ENCODE measurements at regions not wholly inside any gene's neighbourhood (a gene's known extent, or its start where the extent isn't known, plus 50 kb on each side); places are given as distances from the start of the nearest gene placed in this dataset.
"Not testable (repeated sequence)": the region's sequence is repeated elsewhere in the genome, so short reads cannot be mapped to it uniquely, and the experiment has no call there.

DNA sequence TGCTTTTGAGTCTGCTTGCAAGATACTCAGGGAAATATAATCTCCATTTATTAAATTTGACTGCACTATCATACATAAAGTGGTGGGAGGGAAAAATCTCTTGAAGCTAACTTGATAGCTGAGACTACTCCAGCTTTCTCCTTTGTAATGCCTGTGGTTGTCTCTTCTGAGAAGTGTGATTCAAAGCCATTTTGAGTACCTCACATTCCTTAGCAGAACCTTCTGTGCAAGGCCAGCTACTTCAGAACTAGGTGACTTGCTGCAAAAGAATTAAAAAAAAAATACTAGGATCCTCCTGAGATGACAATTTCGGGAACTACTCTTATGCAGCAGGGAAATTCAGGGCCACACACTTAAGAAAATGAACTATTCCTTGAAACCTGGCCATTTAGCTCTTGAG is 294.8 kb downstream of the MDFIC start:
- FAIRE-seq: no peak
- DNase-seq (ENCODE audit: insufficient read length, low spot score): no peak
- TF ChIP-seq, protein P1, sequence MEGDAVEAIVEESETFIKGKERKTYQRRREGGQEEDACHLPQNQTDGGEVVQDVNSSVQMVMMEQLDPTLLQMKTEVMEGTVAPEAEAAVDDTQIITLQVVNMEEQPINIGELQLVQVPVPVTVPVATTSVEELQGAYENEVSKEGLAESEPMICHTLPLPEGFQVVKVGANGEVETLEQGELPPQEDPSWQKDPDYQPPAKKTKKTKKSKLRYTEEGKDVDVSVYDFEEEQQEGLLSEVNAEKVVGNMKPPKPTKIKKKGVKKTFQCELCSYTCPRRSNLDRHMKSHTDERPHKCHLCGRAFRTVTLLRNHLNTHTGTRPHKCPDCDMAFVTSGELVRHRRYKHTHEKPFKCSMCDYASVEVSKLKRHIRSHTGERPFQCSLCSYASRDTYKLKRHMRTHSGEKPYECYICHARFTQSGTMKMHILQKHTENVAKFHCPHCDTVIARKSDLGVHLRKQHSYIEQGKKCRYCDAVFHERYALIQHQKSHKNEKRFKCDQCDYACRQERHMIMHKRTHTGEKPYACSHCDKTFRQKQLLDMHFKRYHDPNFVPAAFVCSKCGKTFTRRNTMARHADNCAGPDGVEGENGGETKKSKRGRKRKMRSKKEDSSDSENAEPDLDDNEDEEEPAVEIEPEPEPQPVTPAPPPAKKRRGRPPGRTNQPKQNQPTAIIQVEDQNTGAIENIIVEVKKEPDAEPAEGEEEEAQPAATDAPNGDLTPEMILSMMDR (IDR thresholded peaks at IDR 0.05; ENCODE audit: insufficient read depth, missing control alignments): no peak

DNA sequence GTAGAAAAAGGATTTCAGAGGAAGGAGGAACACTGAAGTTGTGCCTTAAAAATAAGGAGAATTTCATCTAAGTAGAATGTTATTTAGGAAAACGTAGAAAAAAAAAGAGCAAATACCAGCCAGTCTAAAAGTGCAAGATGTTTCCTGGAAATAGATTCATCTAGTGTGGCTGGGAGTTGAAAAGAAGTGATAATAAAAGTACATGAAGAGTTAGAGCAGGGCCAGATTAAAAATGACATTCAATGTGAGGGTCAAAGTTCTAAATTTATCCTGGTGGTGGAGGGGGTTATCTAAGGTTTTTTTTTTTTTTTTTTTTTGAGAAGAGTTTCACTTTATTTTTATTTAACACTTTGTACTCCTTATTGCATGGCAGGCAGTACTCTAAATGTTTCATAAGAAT is 289.3 kb downstream of the MDFIC start:
- DNase-seq (ENCODE audit: insufficient read length, low spot score) (no peak), FAIRE-seq (no peak)
- TF ChIP-seq, protein P1 (IDR thresholded peaks at IDR 0.05; ENCODE audit: insufficient read depth, missing control alignments): no peak

DNA sequence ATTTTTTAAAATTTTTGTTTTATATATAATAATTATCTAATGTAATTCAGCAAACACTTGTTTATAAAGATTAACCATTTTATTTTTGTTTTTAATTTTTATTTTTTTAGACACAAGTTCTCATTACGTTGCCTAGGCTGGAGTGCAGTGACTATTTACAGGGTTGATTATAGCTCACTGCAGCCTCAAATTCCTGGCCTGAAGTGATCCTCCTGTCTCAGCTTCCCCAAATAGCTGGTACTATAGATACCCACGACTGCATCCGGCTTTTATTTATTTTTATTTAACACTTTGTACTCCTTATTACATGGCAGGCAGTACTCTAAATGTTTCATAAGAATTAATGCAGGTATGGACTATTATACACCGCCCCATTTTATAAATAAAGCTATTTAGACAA is 288.7 kb downstream of the MDFIC start:
- FAIRE-seq: no peak
- TF ChIP-seq, protein P1 (IDR thresholded peaks at IDR 0.05; ENCODE audit: insufficient read depth, missing control alignments): no peak

DNA sequence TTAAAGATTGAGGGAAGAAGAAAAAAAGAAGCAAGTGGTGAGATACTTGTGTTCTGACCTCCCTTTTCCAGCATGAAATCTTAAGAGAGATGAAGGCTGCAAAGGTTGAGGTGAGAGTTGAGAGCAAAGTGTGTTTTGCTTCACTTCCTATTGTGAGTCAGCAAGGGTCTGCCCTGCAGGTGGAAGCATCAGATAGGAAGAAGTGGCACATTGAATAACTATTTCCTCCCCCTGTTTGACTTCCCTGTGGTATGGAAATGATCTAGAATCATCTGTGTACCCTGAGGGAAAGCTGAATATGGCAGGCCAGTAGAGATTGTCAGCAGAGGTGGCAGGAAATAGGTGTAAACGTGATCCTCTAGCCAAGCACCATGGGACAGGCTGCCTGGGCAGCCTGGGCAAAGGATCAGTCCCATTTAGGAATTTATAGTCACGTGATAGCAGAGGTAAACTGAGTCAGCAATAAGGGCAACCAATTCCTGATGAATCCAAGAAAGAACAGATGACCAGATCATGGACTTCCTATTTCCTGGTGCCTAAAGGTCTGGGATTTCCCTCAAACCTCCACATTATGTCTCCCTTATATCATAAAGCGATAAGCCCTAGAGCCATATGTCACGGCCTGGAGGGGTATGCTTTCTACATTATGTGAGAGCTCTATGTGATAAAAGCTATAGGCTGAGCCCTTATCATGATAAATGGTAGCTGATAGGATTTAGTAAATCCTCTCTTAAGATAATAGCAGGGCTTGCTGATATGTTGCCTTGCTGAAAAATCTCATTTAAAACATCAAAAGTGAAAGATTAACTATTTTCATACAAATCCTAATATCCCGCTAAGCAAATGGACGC is 287.0 kb downstream of the MDFIC start:
- no peak for DNase-seq (ENCODE audit: insufficient read length, low spot score)

More for the DNA sequence above, 288.7 kb downstream of the MDFIC start:
- DNase-seq (ENCODE audit: insufficient read length, low spot score): no peak

DNA sequence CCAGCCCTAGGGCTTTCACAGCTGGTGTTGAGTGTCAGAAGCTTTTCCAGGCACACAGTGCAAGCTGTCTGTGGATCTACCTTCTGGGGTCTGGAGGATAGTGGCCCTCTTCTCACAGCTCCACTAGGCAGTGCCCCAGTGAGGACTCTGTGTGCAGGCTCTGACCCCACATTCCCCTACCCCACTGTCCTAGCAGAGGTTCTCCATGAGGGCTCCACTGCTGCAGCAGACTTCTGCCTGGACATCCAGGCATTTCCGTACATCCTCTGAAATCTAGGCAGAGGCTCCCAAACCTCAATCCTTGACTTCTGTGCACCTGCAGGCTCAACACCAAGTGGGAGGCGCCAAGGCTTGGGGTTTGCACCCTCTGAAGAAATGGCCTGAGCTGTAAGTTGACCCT is 284.5 kb downstream of the MDFIC start:
- FAIRE-seq; DNase-seq (ENCODE audit: insufficient read length, low spot score): not testable (repeated sequence)

More for the DNA sequence above, 287.0 kb downstream of the MDFIC start:
- peak; percentile 97 for FAIRE-seq
- TF ChIP-seq, protein P1 (IDR thresholded peaks at IDR 0.05; ENCODE audit: insufficient read depth, missing control alignments): no peak

DNA sequence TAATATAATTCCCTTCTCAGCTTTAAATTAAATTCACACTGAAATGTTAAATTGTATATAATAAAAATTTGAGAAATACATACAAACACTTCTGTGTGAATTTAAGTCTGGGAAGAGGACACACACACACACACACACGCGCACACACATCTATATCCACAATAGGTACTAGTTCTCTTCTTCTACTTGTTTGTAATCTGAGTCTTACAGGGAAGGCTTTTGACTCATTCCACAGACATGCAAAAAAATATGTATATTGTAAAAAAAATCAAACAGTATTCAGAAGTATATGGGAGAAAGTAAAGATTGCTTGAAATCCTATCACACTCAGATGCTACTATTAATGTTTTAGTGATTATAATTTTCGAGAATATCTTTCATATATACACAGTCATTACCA is 276.2 kb downstream of the MDFIC start:
- TF ChIP-seq, protein P1 (IDR thresholded peaks at IDR 0.05; ENCODE audit: insufficient read depth, missing control alignments): no peak
- FAIRE-seq (no peak), DNase-seq (ENCODE audit: insufficient read length, low spot score) (no peak)

DNA sequence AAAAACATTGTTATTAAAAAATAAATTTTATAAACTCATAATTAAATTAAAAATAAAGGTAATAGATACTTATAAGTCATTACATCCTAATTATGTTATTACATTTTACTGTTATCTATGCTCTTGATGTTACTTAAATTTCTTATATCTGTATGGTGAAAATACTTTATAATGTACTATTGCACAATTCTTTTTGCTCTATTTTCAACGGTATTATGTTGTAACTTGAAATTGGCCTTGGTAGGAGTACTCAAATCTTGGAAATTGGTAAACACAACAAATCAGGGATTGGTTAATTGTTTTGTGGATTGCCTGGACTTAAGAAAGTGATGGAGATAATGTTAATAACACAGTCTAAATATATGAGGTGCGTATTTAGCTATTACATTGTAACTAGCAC is 273.3 kb downstream of the MDFIC start:
- DNase-seq (ENCODE audit: insufficient read length, low spot score): no peak
- TF ChIP-seq, protein P1 (IDR thresholded peaks at IDR 0.05; ENCODE audit: insufficient read depth, missing control alignments): no peak
- FAIRE-seq: no peak
